ENCODE measurements at regions not wholly inside any gene's neighbourhood (a gene's known extent, or its start where the extent isn't known, plus 50 kb on each side); places are given as distances from the start of the nearest gene placed in this dataset.

- Mint-ChIP-seq H3K27ac (no peak overlapping the region), H3K9me3 (peaks cover 7% of the 10 kb centered on the region), H3K27me3 (ENCODE audit: low read depth) (no peaks in the 10 kb centered on the region), H3K4me1 (ENCODE audit: low read depth) (no peaks in the 10 kb centered on the region), H3K4me3 (no peak overlapping the region), H3K36me3 (ENCODE audit: low read depth) (no peaks in the 10 kb centered on the region)
- intact Hi-C loops (cut with micrococcal nuclease), result no loop called here
- DNase-seq, result no peak
- CTCF ChIA-PET, result no interaction called here
These were observed 94.2 kb upstream of the ALKAL2 start for GRCh38 chr2:381941-382727.

- CTCF ChIA-PET, result no interaction called here
- Mint-ChIP-seq H3K4me1 (ENCODE audit: low read depth) (no peaks in the 10 kb centered on the region), H3K36me3 (ENCODE audit: low read depth) (no peaks in the 10 kb centered on the region)
These were observed 93.3 kb upstream of the ALKAL2 start for GRCh38 chr2:381181-381580.

GRCh38 chr2:380772-381171 lies 92.9 kb upstream of the ALKAL2 start:
- CTCF ChIA-PET, result no interaction called here
- no peak for DNase-seq
- H3K27me3 Mint-ChIP-seq (ENCODE audit: low read depth), result no peaks in the 10 kb centered on the region
- no peak overlapping the region for H3K27ac Mint-ChIP-seq
- intact Hi-C loops (cut with micrococcal nuclease), result no loop called here
- H3K4me1 Mint-ChIP-seq (ENCODE audit: low read depth), result no peaks in the 10 kb centered on the region
- H3K9me3 Mint-ChIP-seq, result peaks cover 7% of the 10 kb centered on the region
- H3K4me3 Mint-ChIP-seq, result no peak overlapping the region
- no peaks in the 10 kb centered on the region for H3K36me3 Mint-ChIP-seq (ENCODE audit: low read depth)

More at GRCh38 chr2:381181-381580, 93.3 kb upstream of the ALKAL2 start:
- Mint-ChIP-seq H3K4me3 (no peak overlapping the region), H3K27me3 (ENCODE audit: low read depth) (no peaks in the 10 kb centered on the region), H3K9me3 (peaks cover 7% of the 10 kb centered on the region), H3K27ac (no peak overlapping the region)
- no peak for DNase-seq
- intact Hi-C loops (cut with micrococcal nuclease), result no loop called here

GRCh38 chr2:380221-380620 lies 92.3 kb upstream of the ALKAL2 start:
- Mint-ChIP-seq H3K27ac (no peak overlapping the region), H3K4me1 (ENCODE audit: low read depth) (no peaks in the 10 kb centered on the region), H3K9me3 (peaks cover 7% of the 10 kb centered on the region), H3K4me3 (no peak overlapping the region), H3K36me3 (ENCODE audit: low read depth) (no peaks in the 10 kb centered on the region), H3K27me3 (ENCODE audit: low read depth) (no peaks in the 10 kb centered on the region)
- no peak for DNase-seq
- CTCF ChIA-PET, result no interaction called here
- intact Hi-C loops (cut with micrococcal nuclease), result no loop called here

GRCh38 chr2:379778-380177 lies 91.9 kb upstream of the ALKAL2 start:
- Mint-ChIP-seq H3K36me3 (ENCODE audit: low read depth) (no peaks in the 10 kb centered on the region), H3K27me3 (ENCODE audit: low read depth) (no peaks in the 10 kb centered on the region), H3K27ac (no peak overlapping the region), H3K4me1 (ENCODE audit: low read depth) (no peaks in the 10 kb centered on the region), H3K9me3 (peaks cover 7% of the 10 kb centered on the region), H3K4me3 (no peak overlapping the region)
- CTCF ChIA-PET, result no interaction called here
- no peak for DNase-seq
- intact Hi-C loops (cut with micrococcal nuclease), result no loop called here

- no peaks in the 10 kb centered on the region for H3K4me1 Mint-ChIP-seq (ENCODE audit: low read depth)
- H3K4me3 Mint-ChIP-seq, result no peak overlapping the region
- intact Hi-C loops (cut with micrococcal nuclease), result no loop called here
- no peaks in the 10 kb centered on the region for H3K36me3 Mint-ChIP-seq (ENCODE audit: low read depth)
- DNase-seq, result no peak
- no peak overlapping the region for H3K27ac Mint-ChIP-seq
- peaks cover 7% of the 10 kb centered on the region for H3K9me3 Mint-ChIP-seq
- CTCF ChIA-PET, result no interaction called here
- peaks cover 3% of the 10 kb centered on the region for H3K27me3 Mint-ChIP-seq (ENCODE audit: low read depth)
These were observed 90.5 kb upstream of the ALKAL2 start for GRCh38 chr2:378364-378763.

GRCh38 chr2:377414-377813 lies 89.5 kb upstream of the ALKAL2 start:
- H3K4me1 Mint-ChIP-seq (ENCODE audit: low read depth), result no peaks in the 10 kb centered on the region
- CTCF ChIA-PET, result no interaction called here
- peaks cover 5% of the 10 kb centered on the region for H3K27me3 Mint-ChIP-seq (ENCODE audit: low read depth)
- no peak overlapping the region for H3K27ac Mint-ChIP-seq
- no peak for DNase-seq
- intact Hi-C loops (cut with micrococcal nuclease), result no loop called here
- peaks cover 7% of the 10 kb centered on the region for H3K9me3 Mint-ChIP-seq
- no peak overlapping the region for H3K4me3 Mint-ChIP-seq
- no peaks in the 10 kb centered on the region for H3K36me3 Mint-ChIP-seq (ENCODE audit: low read depth)

GRCh38 chr2:375956-376307 lies 88.0 kb upstream of the ALKAL2 start:
- no peak for DNase-seq
- intact Hi-C loops (cut with micrococcal nuclease), result no loop called here
- peaks cover 12% of the 10 kb centered on the region for H3K9me3 Mint-ChIP-seq
- peaks cover 10% of the 10 kb centered on the region for H3K27me3 Mint-ChIP-seq (ENCODE audit: low read depth)
- no peaks in the 10 kb centered on the region for H3K4me1 Mint-ChIP-seq (ENCODE audit: low read depth)
- CTCF ChIA-PET, result interaction anchor here (0.7 kb wide), 1 partner anchor 117 kb away, joined by 3 read pairs; no protein-coding TSS in a partner anchor
- H3K4me3 Mint-ChIP-seq, result no peak overlapping the region
- no peaks in the 10 kb centered on the region for H3K36me3 Mint-ChIP-seq (ENCODE audit: low read depth)
- H3K27ac Mint-ChIP-seq, result no peak overlapping the region

GRCh38 chr2:375270-375955 lies 87.5 kb upstream of the ALKAL2 start:
- Mint-ChIP-seq H3K27me3 (ENCODE audit: low read depth) (peaks cover 10% of the 10 kb centered on the region), H3K36me3 (ENCODE audit: low read depth) (no peaks in the 10 kb centered on the region), H3K4me3 (no peak overlapping the region), H3K4me1 (ENCODE audit: low read depth) (no peaks in the 10 kb centered on the region), H3K27ac (no peak overlapping the region), H3K9me3 (peaks cover 15% of the 10 kb centered on the region)
- intact Hi-C loops (cut with micrococcal nuclease), result no loop called here
- CTCF ChIA-PET, result interaction anchor here (0.7 kb wide), 1 partner anchor 117 kb away, joined by 3 read pairs; no protein-coding TSS in a partner anchor
- DNase-seq, result no peak

- CTCF ChIA-PET, result no interaction called here
- intact Hi-C loops (cut with micrococcal nuclease), result no loop called here
- Mint-ChIP-seq H3K36me3 (ENCODE audit: low read depth) (no peaks in the 10 kb centered on the region), H3K4me3 (no peak overlapping the region), H3K27me3 (ENCODE audit: low read depth) (peaks cover 14% of the 10 kb centered on the region), H3K9me3 (peaks cover 8% of the 10 kb centered on the region), H3K27ac (no peak overlapping the region), H3K4me1 (ENCODE audit: low read depth) (no peaks in the 10 kb centered on the region)
- DNase-seq, result no peak
These were observed 80.5 kb upstream of the ALKAL2 start for GRCh38 chr2:368386-368785.

- no peak for DNase-seq
- CTCF ChIA-PET, result no interaction called here
- no peaks in the 10 kb centered on the region for H3K4me1 Mint-ChIP-seq (ENCODE audit: low read depth)
- H3K27ac Mint-ChIP-seq, result no peak overlapping the region
- no peak overlapping the region for H3K4me3 Mint-ChIP-seq
- peaks cover 8% of the 10 kb centered on the region for H3K9me3 Mint-ChIP-seq
- H3K27me3 Mint-ChIP-seq (ENCODE audit: low read depth), result peaks cover 12% of the 10 kb centered on the region
- intact Hi-C loops (cut with micrococcal nuclease), result no loop called here
- no peaks in the 10 kb centered on the region for H3K36me3 Mint-ChIP-seq (ENCODE audit: low read depth)
These were observed 79.4 kb upstream of the ALKAL2 start for GRCh38 chr2:367246-367645.

GRCh38 chr2:366706-367105 lies 78.8 kb upstream of the ALKAL2 start:
- CTCF ChIA-PET, result no interaction called here
- H3K4me1 Mint-ChIP-seq (ENCODE audit: low read depth), result no peaks in the 10 kb centered on the region
- H3K27me3 Mint-ChIP-seq (ENCODE audit: low read depth), result peaks cover 9% of the 10 kb centered on the region
- intact Hi-C loops (cut with micrococcal nuclease), result no loop called here
- no peak overlapping the region for H3K27ac Mint-ChIP-seq
- H3K9me3 Mint-ChIP-seq, result peaks cover 8% of the 10 kb centered on the region
- DNase-seq, result no peak
- no peaks in the 10 kb centered on the region for H3K36me3 Mint-ChIP-seq (ENCODE audit: low read depth)
- no peak overlapping the region for H3K4me3 Mint-ChIP-seq

Measured in activated naive CD4-positive, alpha-beta T cell treated with anti-CD3 and anti-CD28 coated beads for 36 hours (primary cell).